ENCODE measurements at regions not wholly inside any gene's neighbourhood (a gene's known extent, or its start where the extent isn't known, plus 50 kb on each side); places are given as distances from the start of the nearest gene placed in this dataset.

- TF ChIP-seq CTCF (IDR thresholded peaks at IDR 0.05) (no peak), POLR2AphosphoS5 (IDR thresholded peaks at IDR 0.05; ENCODE audit: insufficient read depth in 1 of 2, low read depth in 1 of 2) (no peak), POLR2A (IDR thresholded peaks at IDR 0.05) (no peak)
These were observed 282.9 kb downstream of the NFIB start for GRCh38 chr9:14031060-14031414.

All from vagina (tissue), 2 donors.